Inferior parietal cortex (tissue), 1 donor: ENCODE measurements at regions not wholly inside any gene's neighbourhood (a gene's known extent, or its start where the extent isn't known, plus 50 kb on each side); places are given as distances from the start of the nearest gene placed in this dataset.

Source experiments
- DNase-seq: peaks from one replicate; pipeline ENCODE4 v3.0.0-alpha.2; 2016; ENCODE audit errors: extremely low spot score

- DNase-seq, result no peak
Observed at GRCh38 chr13:40290758-40291157, 375.7 kb downstream of the FOXO1 start.

GRCh38 chr13:40292108-40292507 is 374.3 kb downstream of the FOXO1 start:
- DNase-seq, result no peak

GRCh38 chr13:40292536-40292935 is 373.9 kb downstream of the FOXO1 start:
- DNase-seq, result no peak

GRCh38 chr13:40302351-40302750 is 364.1 kb downstream of the FOXO1 start:
- DNase-seq, result no peak

GRCh38 chr13:40304391-40304790 is 362.1 kb downstream of the FOXO1 start:
- DNase-seq, result no peak

DNA sequence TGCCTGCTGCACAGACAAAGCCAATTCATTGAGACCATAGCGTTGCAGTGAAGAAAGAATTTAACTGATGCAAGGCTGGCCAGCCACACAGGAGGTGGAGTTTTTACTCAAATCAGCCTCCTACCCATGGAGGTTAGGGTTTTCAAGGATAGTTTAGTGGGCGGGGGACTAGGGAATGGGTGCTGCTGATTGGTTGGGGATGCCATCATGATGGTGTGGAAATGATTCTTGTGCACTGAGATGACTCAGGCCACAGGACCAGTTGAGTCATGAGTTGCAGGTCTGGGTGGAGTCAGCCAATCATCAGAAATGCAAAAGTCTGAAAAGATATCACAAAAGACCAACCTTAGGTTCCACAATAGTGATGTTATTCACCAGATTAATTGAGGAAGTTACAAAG is 359.6 kb downstream of the FOXO1 start:
- DNase-seq, result no peak

- no peak for DNase-seq
Observed at GRCh38 chr13:40309881-40310280, 356.6 kb downstream of the FOXO1 start.

DNA sequence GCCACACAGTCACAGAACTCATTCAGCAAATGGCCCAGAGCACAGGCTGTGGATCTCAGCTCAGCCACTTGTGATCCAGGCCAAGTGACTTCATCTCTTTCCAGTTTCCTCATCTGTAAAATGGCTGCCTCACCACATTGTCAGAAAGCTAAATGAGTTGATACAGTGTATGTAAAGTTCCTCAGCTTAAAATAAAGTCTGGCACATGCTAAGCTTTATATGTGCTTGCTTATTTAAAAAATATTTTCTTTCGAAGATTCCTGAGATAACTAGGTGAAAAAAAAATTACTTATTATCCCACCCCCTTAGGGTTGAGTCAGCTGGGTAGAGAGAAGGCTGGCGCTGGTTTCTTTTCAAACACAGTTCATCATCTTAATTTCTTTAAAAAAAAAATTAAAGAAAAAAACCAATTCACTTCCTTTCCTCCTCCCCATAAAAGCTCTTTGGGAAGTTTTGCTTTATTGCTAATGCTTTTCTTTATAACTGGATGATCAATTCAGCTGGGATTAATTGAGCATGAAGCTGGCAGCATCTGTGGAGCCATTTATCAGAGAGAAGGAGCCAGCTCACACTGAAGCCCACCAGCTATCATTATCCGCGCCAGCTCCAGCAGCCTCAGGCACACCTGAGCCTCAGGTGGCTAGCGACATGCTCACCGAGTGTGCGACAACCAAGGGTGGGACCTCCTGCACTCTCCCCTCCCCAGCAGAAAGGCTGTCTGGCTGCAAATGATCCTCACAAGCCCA is 354.9 kb downstream of the FOXO1 start:
- DNase-seq, result no peak

DNA sequence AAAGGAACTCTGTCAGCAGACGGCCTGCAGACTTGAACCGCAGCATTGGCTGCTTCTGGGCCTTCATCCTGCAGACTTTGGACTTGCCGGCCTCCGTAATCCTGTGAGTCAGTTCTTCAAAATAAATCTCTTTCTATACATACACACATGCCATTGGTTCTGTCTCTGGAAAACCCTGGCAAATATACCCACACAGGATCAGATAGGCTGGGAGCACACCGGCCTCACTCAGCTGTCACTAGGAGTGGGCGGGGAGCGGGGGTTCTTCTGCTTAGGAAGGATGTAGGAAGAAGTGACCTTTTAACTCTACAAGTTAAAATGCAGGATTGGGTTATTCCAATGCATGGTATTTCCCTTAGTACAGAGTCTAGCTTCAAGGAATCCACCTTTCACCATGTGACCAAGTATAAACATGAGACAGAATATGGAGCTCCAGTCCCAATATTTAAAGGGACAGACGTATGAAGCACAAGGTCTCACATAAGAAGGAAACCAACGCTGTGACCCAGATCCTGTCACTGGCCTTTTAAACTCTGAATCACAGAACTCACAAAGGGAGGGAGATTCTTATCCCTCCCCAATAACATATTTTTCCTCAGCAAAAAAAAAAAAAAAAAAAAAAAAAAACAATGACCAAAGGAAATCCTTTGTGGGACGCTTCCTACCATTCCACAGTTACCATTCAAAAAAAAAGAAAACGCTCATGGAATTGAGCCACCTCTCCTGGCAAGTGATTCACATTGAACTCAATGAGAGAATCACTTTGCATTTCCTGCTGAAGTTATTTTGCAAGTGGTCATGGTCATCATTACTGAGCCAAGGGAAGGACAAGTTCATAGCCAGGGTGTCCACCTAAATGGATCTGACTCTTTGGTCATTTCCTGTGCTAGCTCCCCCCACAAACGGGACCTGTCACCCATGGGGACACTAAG is 352.9 kb downstream of the FOXO1 start:
- no peak for DNase-seq

DNA sequence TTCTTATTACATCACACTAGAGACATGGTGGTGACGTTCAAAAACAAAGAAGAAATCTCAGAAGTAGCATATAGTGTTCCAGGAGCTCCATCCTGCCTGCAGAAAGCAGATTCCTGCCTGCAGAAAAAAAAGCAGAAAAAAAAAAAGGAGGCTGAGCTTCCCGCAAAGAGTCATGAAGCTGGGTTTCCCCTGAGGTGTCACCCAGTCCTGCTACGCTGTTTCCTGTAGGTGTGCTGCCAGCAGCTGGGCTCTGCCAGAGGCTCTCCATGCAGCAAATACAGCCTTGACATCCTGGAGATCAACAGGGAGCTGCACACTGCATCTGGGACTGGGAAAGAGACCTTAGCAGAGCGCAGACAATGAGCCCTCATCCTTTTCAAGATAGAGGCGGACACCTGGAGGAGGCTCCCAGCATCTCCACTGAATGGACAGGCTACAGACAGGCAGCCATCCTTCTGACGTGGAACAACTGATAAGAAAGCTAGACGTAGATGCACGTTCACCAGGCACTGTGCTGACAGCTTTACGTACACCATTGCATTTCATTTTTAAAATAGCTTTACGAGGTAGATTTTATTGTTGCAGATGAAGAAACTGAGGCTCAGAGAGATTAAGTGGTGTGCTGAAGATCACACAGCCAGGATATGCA is 350.9 kb downstream of the FOXO1 start:
- DNase-seq, result no peak

DNA sequence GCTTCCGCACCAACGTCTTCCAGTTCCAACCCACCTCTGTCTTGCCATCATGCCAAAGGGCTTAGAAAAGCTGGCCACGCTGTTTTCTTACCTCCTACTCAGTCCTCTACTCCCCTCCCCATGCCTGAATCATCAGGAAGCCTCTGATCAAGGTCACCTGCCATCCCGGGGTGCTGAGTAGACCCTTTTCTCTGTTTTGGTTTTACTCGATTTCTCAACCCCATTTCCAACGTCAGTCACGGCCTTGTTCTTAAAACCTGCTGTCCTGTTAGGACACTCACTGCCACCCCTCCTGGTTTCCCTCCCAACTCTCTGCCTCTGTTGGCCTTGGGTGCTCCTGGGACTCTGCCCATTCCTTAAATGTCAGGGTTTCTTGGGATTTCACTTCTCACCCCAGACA is 350.1 kb downstream of the FOXO1 start:
- no peak for DNase-seq

- no peak for DNase-seq
Observed at GRCh38 chr13:40317980-40318327, 348.5 kb downstream of the FOXO1 start.

- peak; percentile 11 for DNase-seq
Observed at GRCh38 chr13:40318366-40318765, 348.1 kb downstream of the FOXO1 start.

DNA sequence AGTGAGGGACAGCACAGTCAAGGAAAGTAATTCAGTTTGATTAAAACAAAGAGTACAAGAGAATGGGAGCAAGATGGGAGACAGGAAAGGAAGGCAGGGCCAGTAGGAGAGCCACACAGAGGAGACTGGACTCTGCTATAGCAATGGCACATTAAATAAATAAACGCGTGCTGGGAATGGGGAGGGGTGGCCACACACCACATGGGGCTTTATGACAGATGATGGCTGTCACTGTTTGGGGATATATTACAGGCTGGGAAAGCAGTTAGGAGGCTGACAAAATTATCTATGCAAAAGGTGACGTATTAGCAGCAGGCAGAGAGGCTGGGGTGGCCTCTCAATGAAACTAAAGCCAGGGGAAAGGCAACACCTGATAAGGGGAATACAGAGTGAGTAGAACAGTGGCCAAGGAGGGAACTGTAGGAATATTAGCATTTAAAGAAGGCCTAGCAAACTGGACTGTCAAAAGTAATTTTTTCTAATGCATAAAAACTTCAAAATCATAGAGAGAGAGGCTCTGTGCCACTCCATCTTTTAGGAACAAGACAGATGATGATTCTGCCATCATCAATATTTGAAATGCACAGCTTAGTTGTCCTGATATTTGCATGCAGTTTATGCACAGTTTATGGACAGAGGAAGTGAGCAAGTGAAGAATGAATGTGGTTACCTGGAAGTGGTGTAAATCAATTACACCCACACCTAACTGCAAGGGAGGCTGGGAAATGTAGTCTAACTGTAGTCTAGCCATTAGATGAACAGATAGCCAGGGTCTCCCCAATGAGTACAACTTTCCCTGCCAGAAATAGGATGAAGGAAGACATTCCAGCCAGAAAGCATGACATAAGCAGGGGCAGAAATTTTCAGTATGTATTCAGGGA is 346.5 kb downstream of the FOXO1 start:
- no peak for DNase-seq

GRCh38 chr13:40328091-40328490 is 338.4 kb downstream of the FOXO1 start:
- DNase-seq, result no peak

DNA sequence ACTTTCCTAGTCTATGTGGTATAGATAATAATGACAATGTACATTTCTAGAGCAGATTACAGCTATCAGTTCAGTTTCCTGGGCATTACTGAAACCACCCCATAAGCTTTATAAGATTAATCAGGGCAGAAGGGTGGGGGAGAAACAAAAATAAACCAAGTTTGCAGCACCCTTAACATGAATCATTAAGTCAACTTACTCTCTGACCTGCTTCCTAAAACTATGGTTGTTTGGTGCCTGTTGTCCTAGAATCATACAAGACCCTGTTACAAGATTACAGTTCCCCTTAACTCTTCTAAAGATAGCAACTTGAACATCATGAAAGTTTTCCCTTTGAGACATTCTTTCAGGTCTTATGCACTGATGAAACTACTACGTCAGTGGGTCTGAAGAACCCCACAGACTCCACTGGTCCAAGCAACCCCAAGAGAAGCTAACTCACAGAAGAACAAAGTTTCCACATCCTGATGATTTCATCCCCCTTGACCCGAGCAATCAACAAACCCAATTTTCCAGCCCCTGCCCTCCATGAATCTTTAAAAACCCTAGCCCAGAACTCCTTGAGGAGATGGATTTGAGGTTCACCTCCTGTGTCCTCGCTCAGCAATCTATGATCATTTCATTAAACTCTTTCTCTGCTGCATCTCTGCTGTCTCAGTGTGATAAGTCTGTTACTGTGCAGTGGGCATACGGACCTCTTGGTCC is 336.5 kb downstream of the FOXO1 start:
- no peak for DNase-seq

DNA sequence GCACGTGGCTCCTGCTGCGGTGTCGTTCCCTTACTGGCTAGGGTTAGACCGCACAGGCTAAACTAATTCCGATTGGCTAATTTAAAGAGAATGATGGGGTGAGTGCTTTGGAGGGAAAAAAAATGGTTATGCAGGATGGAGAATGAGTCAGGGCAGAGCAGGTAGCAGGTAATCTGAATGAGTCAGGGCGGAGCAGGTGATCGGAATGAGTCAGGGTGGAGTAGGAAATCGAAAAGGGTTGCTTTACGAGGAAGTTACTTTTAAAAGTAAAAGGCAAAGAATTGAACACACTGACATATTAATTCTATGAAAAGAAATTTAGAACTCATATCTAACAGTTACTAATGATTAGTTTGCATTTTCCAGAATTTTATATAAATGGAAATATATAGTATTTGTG is 335.5 kb downstream of the FOXO1 start:
- DNase-seq, result no peak

- no peak for DNase-seq
Observed at GRCh38 chr13:40331802-40332201, 334.6 kb downstream of the FOXO1 start.

DNA sequence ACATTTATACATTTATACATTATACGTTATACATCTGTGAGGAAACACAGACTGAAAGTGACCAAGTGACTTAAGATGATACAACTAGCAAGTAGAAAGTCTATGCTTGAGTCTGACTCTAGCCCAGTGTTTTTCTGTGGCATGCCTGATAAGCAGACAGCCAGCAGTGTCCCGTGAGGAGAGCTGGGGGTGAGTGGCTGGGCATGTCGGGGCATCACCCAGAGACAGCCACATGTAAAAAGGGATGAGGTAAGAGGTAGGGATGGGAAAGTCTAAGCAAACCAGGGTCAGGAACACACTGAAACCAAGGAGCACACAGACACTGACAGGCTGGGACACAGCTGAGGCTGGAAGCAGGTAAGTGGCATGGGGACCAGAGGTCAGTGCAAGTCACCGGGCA is 333.2 kb downstream of the FOXO1 start:
- no peak for DNase-seq

DNA sequence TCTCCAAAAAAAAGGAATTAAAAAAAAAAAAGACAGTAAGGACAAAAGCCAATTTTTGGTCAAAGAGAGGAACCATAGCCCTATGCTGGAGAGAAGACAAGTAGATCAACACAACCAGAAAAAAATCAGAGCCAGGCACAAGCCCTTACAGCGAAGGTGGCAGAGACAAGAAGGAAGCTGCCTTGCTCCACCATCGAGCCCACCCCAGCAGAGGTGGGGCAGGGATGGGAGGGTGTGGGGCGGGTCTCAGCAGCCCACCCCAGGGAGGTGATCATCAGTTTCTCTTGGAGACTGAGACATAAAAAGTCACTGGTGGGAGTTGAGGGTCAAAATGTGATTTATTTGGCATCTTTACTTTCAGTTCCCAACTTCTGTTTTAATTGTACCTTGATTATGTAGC is 332.4 kb downstream of the FOXO1 start:
- no peak for DNase-seq

DNA sequence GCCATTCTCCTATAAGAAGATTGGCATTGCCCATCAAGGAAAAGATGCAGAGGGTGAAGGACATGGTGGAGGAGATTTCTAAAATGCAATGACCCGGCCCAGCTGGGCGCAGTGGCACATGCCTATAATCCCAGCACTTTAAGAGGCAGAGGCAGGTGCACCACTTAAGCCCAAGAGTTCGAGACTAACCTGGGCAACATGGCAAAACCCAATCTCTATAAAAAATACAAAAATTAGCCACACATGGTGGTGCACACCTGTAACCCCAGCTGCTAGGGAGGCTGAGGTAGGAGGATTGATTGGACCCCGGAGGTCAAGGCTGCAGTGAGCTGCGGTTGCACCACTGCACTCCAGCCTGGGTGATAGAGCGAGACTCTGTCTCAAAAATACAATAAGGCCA is 331.8 kb downstream of the FOXO1 start:
- no peak for DNase-seq
